CD14-positive monocyte (primary cell): ENCODE measurements at regions not wholly inside any gene's neighbourhood (a gene's known extent, or its start where the extent isn't known, plus 50 kb on each side); places are given as distances from the start of the nearest gene placed in this dataset.

Experiments used
- DNase-seq, 3 donors: peaks; one replicate each; pipeline ENCODE4 v3.0.0-alpha.2; 2011 to 2022
- H2AFZ ChIP-seq: 2 replicates; pipeline ENCODE4 v1.6.0; 2012; ENCODE audit warnings: mild to moderate bottlenecking, low read depth, low read length, inconsistent platforms; ENCODE audit not compliant: insufficient read depth, poor library complexity, severe bottlenecking
- H3K27ac ChIP-seq, 2 donors: 1 replicate in 1 of 2; 2 replicates in 1 of 2; pipeline ENCODE4 v1.5.1; 2012 to 2013; ENCODE audit warnings: low read length in 2 of 2, control low read depth in 1 of 2, inconsistent platforms in 1 of 2, low read depth in 1 of 2, mild to moderate bottlenecking in 1 of 2
- H3K27me3 ChIP-seq, 2 donors: one replicate each; pipeline versions ENCODE4 v1.6.0 to v1.6.1; 2011 to 2013; ENCODE audit warnings: low read length in 2 of 2; ENCODE audit not compliant: control insufficient read depth in 2 of 2, insufficient read depth in 2 of 2
- H3K36me3 ChIP-seq, 2 donors: replicated peaks in 1 of 2; 1 replicate in 1 of 2; 2 replicates in 1 of 2; pipeline versions ENCODE4 v1.5.1 to v1.6.1; 2012 to 2013; ENCODE audit warnings: low read length in 2 of 2, control low read depth in 1 of 2, inconsistent platforms in 1 of 2, mild to moderate bottlenecking in 1 of 2; ENCODE audit not compliant: insufficient read depth in 2 of 2, control insufficient read depth in 1 of 2
- H3K4me1 ChIP-seq, 2 donors: 1 replicate in 1 of 2; 2 replicates in 1 of 2; pipeline versions ENCODE4 v1.5.1 to v1.6.1; 2012 to 2013; ENCODE audit warnings: low read length in 2 of 2, control low read depth in 1 of 2, inconsistent platforms in 1 of 2, mild to moderate bottlenecking in 1 of 2, moderate library complexity in 1 of 2; ENCODE audit not compliant: insufficient read depth in 2 of 2, control insufficient read depth in 1 of 2
- H3K4me2 ChIP-seq: replicated peaks from 2 replicates; pipeline ENCODE3; 2012; ENCODE audit warnings: low read length, moderate library complexity, mild to moderate bottlenecking; ENCODE audit not compliant: poor library complexity, severe bottlenecking; ENCODE audit errors: extremely low read depth
- H3K4me3 ChIP-seq, 3 experiments: fragments of 200-600 bp in 1 of 3; sonication (generic) in 1 of 3; replicated peaks in 1 of 3; 1 replicate in 2 of 3; 2 replicates in 1 of 3; pipeline ENCODE4 v1.5.1; 2011 to 2013; ENCODE audit warnings: low read length in 3 of 3, mild to moderate bottlenecking in 3 of 3, control low read depth in 2 of 3, low read depth in 2 of 3, inconsistent platforms in 1 of 3, moderate library complexity in 1 of 3
- H3K79me2 ChIP-seq: 2 replicates; pipeline ENCODE4 v1.6.0; 2012; ENCODE audit warnings: mild to moderate bottlenecking, control low read depth, inconsistent platforms, low read length, moderate library complexity; ENCODE audit not compliant: insufficient read depth
- H3K9ac ChIP-seq: 2 replicates; pipeline ENCODE4 v1.6.0; 2017; ENCODE audit warnings: low read length, mild to moderate bottlenecking; ENCODE audit not compliant: insufficient read depth, poor library complexity, severe bottlenecking
- H3K9me3 ChIP-seq, 2 donors: replicated peaks in 1 of 2; 1 replicate in 1 of 2; 2 replicates in 1 of 2; pipeline versions ENCODE4 v1.5.1 to v1.6.1; 2012 to 2013; ENCODE audit warnings: low read length in 2 of 2, control low read depth in 1 of 2; ENCODE audit not compliant: control insufficient read depth in 1 of 2, insufficient read depth in 1 of 2
- H4K20me1 ChIP-seq: 2 replicates; pipeline ENCODE4 v1.6.0; 2012; ENCODE audit warnings: mild to moderate bottlenecking, low read length, control low read depth, moderate library complexity; ENCODE audit not compliant: insufficient read depth
- H3K27ac Mint-ChIP-seq, 7 donors: one replicate each; pipeline ENCODE4 v1.8.0; 2020; ENCODE audit warnings: mild to moderate bottlenecking in 7 of 7, mixed read lengths in 7 of 7, moderate library complexity in 6 of 7, inconsistent platforms in 2 of 7
- H3K27me3 Mint-ChIP-seq, 3 donors: one replicate each; pipeline ENCODE4 v1.8.0; 2021 to 2022; ENCODE audit warnings: low read depth in 3 of 3, mild to moderate bottlenecking in 3 of 3, mixed read lengths in 3 of 3, moderate library complexity in 3 of 3, inconsistent platforms in 1 of 3
- H3K36me3 Mint-ChIP-seq, 2 donors: one replicate each; pipeline ENCODE4 v1.8.0; 2020; ENCODE audit warnings: mixed read lengths in 2 of 2, inconsistent platforms in 1 of 2, mild to moderate bottlenecking in 1 of 2
- H3K4me1 Mint-ChIP-seq: one replicate; pipeline ENCODE4 v1.8.0; 2020; ENCODE audit warnings: mild to moderate bottlenecking, mixed read lengths
- H3K4me3 Mint-ChIP-seq, 2 donors: one replicate each; pipeline ENCODE4 v1.8.0; 2020; ENCODE audit warnings: mild to moderate bottlenecking in 2 of 2, mixed read lengths in 2 of 2, moderate library complexity in 1 of 2
- H3K9me3 Mint-ChIP-seq, 7 donors: one replicate each; pipeline ENCODE4 v1.8.0; 2020 to 2022; ENCODE audit warnings: mixed read lengths in 7 of 7, mild to moderate bottlenecking in 6 of 7, moderate library complexity in 6 of 7, inconsistent platforms in 2 of 7
- WGBS: methylation state at CpG from one replicate; pipeline ENCODE4 v1.1.5; 2013; ENCODE audit warnings: missing lambda C conversion rate; ENCODE audit not compliant: insufficient coverage; 5-methylcytosine and 5-hydroxymethylcytosine counted together
- intact Hi-C, 2 donors: fragments of 100-400 bp; cut with micrococcal nuclease; formaldehyde crosslinking; loops; one replicate each; pipeline versions ENCODE4 v1.15.0 to v1.15.1; 2023
- TF ChIP-seq, protein P1 (sequence below): fragments of 200-600 bp; IDR thresholded peaks from one replicate; pipeline ENCODE4 v1.8.0; 2022; ENCODE audit warnings: antibody characterized with exemption, mild to moderate bottlenecking

DNA sequence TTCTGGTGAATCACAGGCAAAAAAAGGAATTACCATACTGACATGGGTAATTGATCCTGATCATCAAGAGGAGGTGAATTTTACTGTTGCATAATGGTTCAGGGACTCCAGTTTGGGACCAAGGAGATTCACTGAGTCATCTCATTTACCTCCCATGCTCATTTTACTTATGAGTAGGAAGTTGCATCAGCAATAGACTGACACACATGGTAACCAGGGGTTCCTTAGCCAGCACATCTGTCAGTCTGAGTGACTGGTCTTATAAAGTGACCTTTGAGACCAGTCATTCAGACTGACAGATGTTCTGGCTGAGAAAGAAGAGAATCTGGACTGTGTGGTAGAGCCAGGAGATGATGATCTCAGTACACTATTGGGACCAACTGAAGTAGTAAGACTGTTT lies 384.6 kb upstream of the CD180 start:
- no peak overlapping the region for H3K4me2 ChIP-seq
- H3K36me3 Mint-ChIP-seq: no peaks in the 10 kb centered on the region
- intact Hi-C loops: no loop called here
- no peak overlapping the region for H2AFZ ChIP-seq
- H3K4me1 Mint-ChIP-seq: no peaks in the 10 kb centered on the region
- H4K20me1 ChIP-seq: no peaks in the 10 kb centered on the region
- no peak overlapping the region for H3K4me3 ChIP-seq
- H3K27ac Mint-ChIP-seq: no peak overlapping the region
- H3K79me2 ChIP-seq: no peaks in the 10 kb centered on the region
- H3K27me3 Mint-ChIP-seq: no peaks in the 10 kb centered on the region
- TF ChIP-seq, protein P1, sequence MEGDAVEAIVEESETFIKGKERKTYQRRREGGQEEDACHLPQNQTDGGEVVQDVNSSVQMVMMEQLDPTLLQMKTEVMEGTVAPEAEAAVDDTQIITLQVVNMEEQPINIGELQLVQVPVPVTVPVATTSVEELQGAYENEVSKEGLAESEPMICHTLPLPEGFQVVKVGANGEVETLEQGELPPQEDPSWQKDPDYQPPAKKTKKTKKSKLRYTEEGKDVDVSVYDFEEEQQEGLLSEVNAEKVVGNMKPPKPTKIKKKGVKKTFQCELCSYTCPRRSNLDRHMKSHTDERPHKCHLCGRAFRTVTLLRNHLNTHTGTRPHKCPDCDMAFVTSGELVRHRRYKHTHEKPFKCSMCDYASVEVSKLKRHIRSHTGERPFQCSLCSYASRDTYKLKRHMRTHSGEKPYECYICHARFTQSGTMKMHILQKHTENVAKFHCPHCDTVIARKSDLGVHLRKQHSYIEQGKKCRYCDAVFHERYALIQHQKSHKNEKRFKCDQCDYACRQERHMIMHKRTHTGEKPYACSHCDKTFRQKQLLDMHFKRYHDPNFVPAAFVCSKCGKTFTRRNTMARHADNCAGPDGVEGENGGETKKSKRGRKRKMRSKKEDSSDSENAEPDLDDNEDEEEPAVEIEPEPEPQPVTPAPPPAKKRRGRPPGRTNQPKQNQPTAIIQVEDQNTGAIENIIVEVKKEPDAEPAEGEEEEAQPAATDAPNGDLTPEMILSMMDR: no peak
- no peaks in the 10 kb centered on the region for H3K36me3 ChIP-seq
- H3K4me3 Mint-ChIP-seq: no peak overlapping the region
- DNase-seq: peak in 1 of 3 donors; percentile 15
- no peaks in the 10 kb centered on the region for H3K9me3 ChIP-seq
- no peak overlapping the region for H3K9ac ChIP-seq
- H3K27ac ChIP-seq: no peak overlapping the region
- H3K4me1 ChIP-seq: no peaks in the 10 kb centered on the region
- H3K27me3 ChIP-seq: no peaks in the 10 kb centered on the region
- peaks cover 0 to 6% (median 0%) of the 10 kb centered on the region in 7 donors for H3K9me3 Mint-ChIP-seq

DNA sequence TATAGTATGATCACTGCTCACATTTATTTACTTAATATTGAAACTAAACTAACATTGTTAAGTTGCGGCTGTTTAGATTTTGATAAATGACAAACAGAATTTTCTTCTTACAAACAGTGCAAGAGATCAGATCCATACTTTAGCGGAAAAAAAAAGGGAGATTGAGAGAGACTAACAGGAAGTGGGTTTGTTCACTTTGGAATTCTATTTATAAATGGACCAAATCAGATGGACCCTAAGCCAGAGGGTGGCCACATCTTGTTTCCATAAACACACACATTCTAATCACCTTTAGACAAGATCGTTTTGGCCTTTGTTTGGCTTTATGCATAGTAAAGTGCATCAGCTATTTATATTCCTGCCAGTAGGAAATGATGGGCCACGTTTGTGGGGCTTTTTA lies 381.4 kb upstream of the CD180 start:
- Histone ChIP-seq H3K9ac (no peak overlapping the region), H3K27me3 (no peaks in the 10 kb centered on the region), H3K79me2 (no peaks in the 10 kb centered on the region), H3K9me3 (peaks cover 0 to 8% of the 10 kb centered on the region in 2 donors), H3K4me1 (no peaks in the 10 kb centered on the region), H3K4me2 (no peak overlapping the region), H3K27ac (no peak overlapping the region), H3K4me3 (no peak overlapping the region), H3K36me3 (no peaks in the 10 kb centered on the region), H2AFZ (no peak overlapping the region), H4K20me1 (no peaks in the 10 kb centered on the region)
- Mint-ChIP-seq H3K27me3 (peaks cover 0 to 3% (median 0%) of the 10 kb centered on the region in 3 donors), H3K36me3 (no peaks in the 10 kb centered on the region), H3K4me3 (no peak overlapping the region), H3K4me1 (no peaks in the 10 kb centered on the region), H3K27ac (no peak overlapping the region), H3K9me3 (peaks cover 0 to 14% (median 5%) of the 10 kb centered on the region in 7 donors)
- WGBS: no CpG with 5 or more reads among the region's 4 CpGs
- TF ChIP-seq, protein P1: no peak
- intact Hi-C loops: no loop called here
- DNase-seq: no peak
